H9 (cell line): ENCODE measurements at regions not wholly inside any gene's neighbourhood (a gene's known extent, or its start where the extent isn't known, plus 50 kb on each side); places are given as distances from the start of the nearest gene placed in this dataset.
"Not testable (repeated sequence)": the region's sequence is repeated elsewhere in the genome, so short reads cannot be mapped to it uniquely, and the experiment has no call there.

Source experiments
- DNase-seq: peaks from one replicate; pipeline ENCODE4 v3.0.0-alpha.2; 2017
- H2AFZ ChIP-seq: one replicate; pipeline ENCODE4 v1.6.1; 2013; ENCODE audit warnings: mild to moderate bottlenecking, low read length, control low read depth, moderate library complexity
- H2AK5ac ChIP-seq: 2 replicates; pipeline ENCODE4 v1.6.1; 2013; ENCODE audit warnings: low read length, control low read depth, mixed read lengths; ENCODE audit not compliant: insufficient read length
- H2BK120ac ChIP-seq: one replicate; pipeline ENCODE4 v1.6.1; 2013; ENCODE audit warnings: low read depth, mild to moderate bottlenecking, low read length, control low read depth, inconsistent platforms; ENCODE audit not compliant: poor library complexity, severe bottlenecking
- H2BK12ac ChIP-seq: 2 replicates; pipeline ENCODE4 v1.6.1; 2013; ENCODE audit warnings: low read length, control low read depth, mixed read lengths, low read depth; ENCODE audit not compliant: insufficient read length
- H2BK15ac ChIP-seq: 2 replicates; pipeline ENCODE4 v1.6.1; 2013; ENCODE audit warnings: low read depth, low read length, control low read depth
- H2BK20ac ChIP-seq: one replicate; pipeline ENCODE4 v1.6.1; 2013; ENCODE audit warnings: low read depth, mild to moderate bottlenecking, low read length, control low read depth, inconsistent platforms; ENCODE audit not compliant: poor library complexity, severe bottlenecking
- H2BK5ac ChIP-seq: 2 replicates; pipeline ENCODE4 v1.6.1; 2013; ENCODE audit warnings: low read length, control low read depth, mixed read lengths; ENCODE audit not compliant: insufficient read length
- H3K14ac ChIP-seq: 2 replicates; pipeline ENCODE4 v1.6.1; 2013; ENCODE audit warnings: low read length, control low read depth; ENCODE audit not compliant: insufficient read depth
- H3K18ac ChIP-seq: 2 replicates; pipeline ENCODE4 v1.6.1; 2013; ENCODE audit warnings: low read depth, mild to moderate bottlenecking, mixed read lengths, low read length, control low read depth; ENCODE audit not compliant: insufficient read length
- H3K23ac ChIP-seq: 2 replicates; pipeline ENCODE4 v1.6.1; 2013; ENCODE audit warnings: low read length, control low read depth, mixed read lengths, low read depth; ENCODE audit not compliant: insufficient read length
- H3K23me2 ChIP-seq: 2 replicates; pipeline ENCODE4 v1.6.1; 2013; ENCODE audit warnings: low read depth, mild to moderate bottlenecking, mixed read lengths, low read length, control low read depth; ENCODE audit not compliant: insufficient read length, poor library complexity, severe bottlenecking
- H3K27ac ChIP-seq: 2 replicates; pipeline ENCODE4 v1.5.1; 2013; ENCODE audit warnings: low read length, control low read depth, mixed read lengths, low read depth; ENCODE audit not compliant: insufficient read length
- H3K27me3 ChIP-seq: 2 replicates; pipeline ENCODE4 v1.6.1; 2013; ENCODE audit warnings: low read length, control low read depth, inconsistent platforms; ENCODE audit not compliant: insufficient read depth
- H3K4ac ChIP-seq: 2 replicates; pipeline ENCODE4 v1.6.1; 2013; ENCODE audit warnings: low read depth, mild to moderate bottlenecking, control low read depth, inconsistent platforms, low read length, moderate library complexity
- H3K4me1 ChIP-seq: 2 replicates; pipeline ENCODE4 v1.6.1; 2013; ENCODE audit warnings: low read length, control low read depth, inconsistent platforms; ENCODE audit not compliant: insufficient read depth
- H3K4me2 ChIP-seq: 2 replicates; pipeline ENCODE4 v1.6.1; 2013; ENCODE audit warnings: low read length, control low read depth, mixed read lengths; ENCODE audit not compliant: insufficient read length, insufficient read depth
- H3K56ac ChIP-seq: 2 replicates; pipeline ENCODE4 v1.6.1; 2013; ENCODE audit warnings: low read depth, mild to moderate bottlenecking, mixed read lengths, low read length, control low read depth; ENCODE audit not compliant: insufficient read length
- H3K79me1 ChIP-seq: 2 replicates; pipeline ENCODE4 v1.6.1; 2013; ENCODE audit warnings: low read depth, mild to moderate bottlenecking, moderate library complexity, low read length, control low read depth, inconsistent platforms; ENCODE audit not compliant: insufficient read depth, poor library complexity, severe bottlenecking
- H3K79me2 ChIP-seq: 2 replicates; pipeline ENCODE4 v1.6.1; 2013; ENCODE audit warnings: low read length, control low read depth, inconsistent platforms; ENCODE audit not compliant: insufficient read depth
- H3K9ac ChIP-seq: 2 replicates; pipeline ENCODE4 v1.6.1; 2013; ENCODE audit warnings: low read length, control low read depth, mixed read lengths; ENCODE audit not compliant: insufficient read length; ENCODE audit errors: extremely low read depth
- H3K9me3 ChIP-seq: one replicate; pipeline ENCODE4 v1.6.1; 2013; ENCODE audit warnings: low read depth, low read length, inconsistent platforms; ENCODE audit not compliant: control insufficient read depth
- H3T11ph ChIP-seq: one replicate; pipeline ENCODE4 v1.6.1; 2013; ENCODE audit warnings: mild to moderate bottlenecking, low read length, control low read depth, inconsistent platforms
- H4K20me1 ChIP-seq: one replicate; pipeline ENCODE4 v1.6.1; 2013; ENCODE audit not compliant: control insufficient read depth, insufficient read length, insufficient read depth
- H4K5ac ChIP-seq: 2 replicates; pipeline ENCODE4 v1.6.1; 2013; ENCODE audit warnings: low read depth, mild to moderate bottlenecking, mixed read lengths, low read length, control low read depth; ENCODE audit not compliant: insufficient read length
- H4K8ac ChIP-seq: replicated peaks from 2 replicates; pipeline ENCODE4 v1.6.1; 2013; ENCODE audit warnings: low read length, control low read depth, mixed read lengths, low read depth; ENCODE audit not compliant: insufficient read length
- H4K91ac ChIP-seq: 2 replicates; pipeline ENCODE4 v1.6.1; 2013; ENCODE audit warnings: low read depth, mild to moderate bottlenecking, moderate library complexity, mixed read lengths, low read length, control low read depth; ENCODE audit not compliant: insufficient read length
- H3K27ac Mint-ChIP-seq, 3 experiments: 2 replicates in 2 of 3; 3 replicates in 1 of 3; pipeline ENCODE4 v1.8.0; 2020 to 2021; ENCODE audit warnings: mixed read lengths in 3 of 3, mild to moderate bottlenecking in 1 of 3, moderate library complexity in 1 of 3
- H3K27me3 Mint-ChIP-seq: 2 replicates; pipeline ENCODE4 v1.8.0; 2021; ENCODE audit warnings: low read depth, mild to moderate bottlenecking, moderate library complexity, mixed read lengths
- H3K36me3 Mint-ChIP-seq, 3 experiments: 2 replicates in 2 of 3; 3 replicates in 1 of 3; pipeline ENCODE4 v1.8.0; 2020 to 2021; ENCODE audit warnings: low read depth in 3 of 3, mixed read lengths in 3 of 3; ENCODE audit not compliant: insufficient read depth in 1 of 3
- H3K4me1 Mint-ChIP-seq, 2 experiments: 2 replicates each; pipeline ENCODE4 v1.8.0; 2020; ENCODE audit warnings: mixed read lengths in 2 of 2
- H3K4me3 Mint-ChIP-seq, 2 experiments: 2 replicates in 1 of 2; 3 replicates in 1 of 2; pipeline ENCODE4 v1.8.0; 2020 to 2021; ENCODE audit warnings: mild to moderate bottlenecking in 2 of 2, mixed read lengths in 2 of 2, moderate library complexity in 1 of 2
- H3K9me3 Mint-ChIP-seq, 2 experiments: 2 replicates in 1 of 2; 3 replicates in 1 of 2; pipeline ENCODE4 v1.8.0; 2020; ENCODE audit warnings: mild to moderate bottlenecking in 2 of 2, mixed read lengths in 2 of 2, moderate library complexity in 1 of 2
- CTCF ChIP-seq: fragments of 200-600 bp; sonication (generic); conservative IDR thresholded peaks from 3 replicates; pipeline ENCODE4 v1.8.0; 2021; ENCODE audit warnings: antibody characterized with exemption, mild to moderate bottlenecking
- WGBS: extraction: QIAGEN DNeasy Blood & Tissue Kit; methylation state at CpG from one replicate; pipeline ENCODE4 v1.1.7; 2013; ENCODE audit warnings: missing lambda C conversion rate, low lambda C conversion rate, mixed read lengths; ENCODE audit not compliant: insufficient read length; ENCODE audit errors: extremely low coverage; 5-methylcytosine and 5-hydroxymethylcytosine counted together

GRCh38 chrX:96502507-96502906 is 182.1 kb upstream of the DIAPH2 start:
- no peaks in the 10 kb centered on the region; a peak in 1 of 7 replicates for H3K36me3 Mint-ChIP-seq
- no peak overlapping the region for H2BK120ac ChIP-seq
- H3K4me1 ChIP-seq, result no peaks in the 10 kb centered on the region
- H3K4me1 Mint-ChIP-seq, result no peaks in the 10 kb centered on the region
- H2AFZ ChIP-seq, result no peak overlapping the region
- H3K79me1 ChIP-seq, result no peaks in the 10 kb centered on the region
- H3K18ac ChIP-seq, result no peak overlapping the region
- no peak for TF ChIP-seq CTCF
- WGBS, result no CpG with 5 or more reads among the region's 2 CpGs
- H3K23me2 ChIP-seq, result no peaks in the 10 kb centered on the region
- no peak overlapping the region for H3K9ac ChIP-seq
- H3K27me3 Mint-ChIP-seq, result no peaks in the 10 kb centered on the region
- no peaks in the 10 kb centered on the region; a peak in 1 of 5 replicates for H3K9me3 Mint-ChIP-seq
- no peaks in the 10 kb centered on the region for H3K27me3 ChIP-seq
- H4K91ac ChIP-seq, result no peak overlapping the region
- DNase-seq, result no peak
- H3K14ac ChIP-seq, result no peak overlapping the region
- H4K20me1 ChIP-seq, result no peaks in the 10 kb centered on the region
- H2BK15ac ChIP-seq, result no peak overlapping the region
- no peak overlapping the region for H2BK12ac ChIP-seq
- H3K79me2 ChIP-seq, result no peaks in the 10 kb centered on the region
- H3K27ac Mint-ChIP-seq, result no peak overlapping the region; a peak in 1 of 7 replicates
- no peak overlapping the region for H3K23ac ChIP-seq
- no peak overlapping the region for H2AK5ac ChIP-seq
- H3K4me3 Mint-ChIP-seq, result no peak overlapping the region
- H3K4me2 ChIP-seq, result no peak overlapping the region
- H3K9me3 ChIP-seq, result no peaks in the 10 kb centered on the region
- no peak overlapping the region for H3K56ac ChIP-seq
- H3K27ac ChIP-seq, result no peak overlapping the region
- no peak overlapping the region for H4K8ac ChIP-seq
- H4K5ac ChIP-seq, result no peak overlapping the region
- H2BK5ac ChIP-seq, result no peak overlapping the region
- H2BK20ac ChIP-seq, result no peak overlapping the region
- H3K4ac ChIP-seq, result no peak overlapping the region
- no peak overlapping the region for H3T11ph ChIP-seq

- H3K27me3 ChIP-seq, H3K27ac Mint-ChIP-seq, DNase-seq, H3K56ac ChIP-seq, H4K20me1 ChIP-seq, H2BK20ac ChIP-seq, H3K9me3 Mint-ChIP-seq, H3K4me2 ChIP-seq, H2BK15ac ChIP-seq, H2AFZ ChIP-seq, H2AK5ac ChIP-seq, H4K5ac ChIP-seq, H3K18ac ChIP-seq, H3K4me1 Mint-ChIP-seq, H2BK5ac ChIP-seq, H3K36me3 Mint-ChIP-seq, H3K27me3 Mint-ChIP-seq, H3K79me2 ChIP-seq, H3K9me3 ChIP-seq, H2BK120ac ChIP-seq, H3T11ph ChIP-seq, H4K8ac ChIP-seq, H3K23ac ChIP-seq, H3K27ac ChIP-seq, H3K4ac ChIP-seq, H3K4me1 ChIP-seq, H4K91ac ChIP-seq, H3K23me2 ChIP-seq, H3K79me1 ChIP-seq, H3K9ac ChIP-seq, H2BK12ac ChIP-seq, H3K4me3 Mint-ChIP-seq, H3K14ac ChIP-seq: not testable (repeated sequence)
- no CpG with 5 or more reads among the region's 2 CpGs for WGBS
Observed at GRCh38 chrX:96529386-96529785, 155.3 kb upstream of the DIAPH2 start.
